ENCODE measurements at regions not wholly inside any gene's neighbourhood (a gene's known extent, or its start where the extent isn't known, plus 50 kb on each side); places are given as distances from the start of the nearest gene placed in this dataset.

DNA sequence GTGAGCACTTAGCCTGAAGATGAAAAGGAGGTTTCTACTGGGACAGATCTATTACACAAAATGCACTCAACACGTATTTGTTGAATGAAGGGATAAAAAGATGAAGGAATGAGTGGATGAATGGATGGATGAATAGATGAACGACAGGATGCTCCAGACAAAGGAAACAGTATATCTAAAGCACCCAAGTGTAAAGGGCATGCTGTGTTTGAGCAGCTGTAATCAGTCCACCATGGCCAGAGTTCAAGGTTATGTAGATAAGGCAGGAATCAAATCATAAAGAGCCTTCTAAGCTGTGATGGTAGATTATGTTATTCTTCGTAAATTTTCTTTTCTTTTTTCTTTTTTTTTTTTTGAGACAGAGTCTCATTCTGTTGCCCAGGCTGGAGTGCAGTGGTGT is 194.4 kb upstream of the FOXN2 start:
- no peak overlapping the region for H3K27ac Mint-ChIP-seq
- no peaks in the 10 kb centered on the region for H3K9me3 Mint-ChIP-seq
- no peaks in the 10 kb centered on the region for H3K4me1 Mint-ChIP-seq
- no peaks in the 10 kb centered on the region for H3K36me3 Mint-ChIP-seq
- no peak for DNase-seq (ENCODE audit: low spot score in 2 of 2, unreplicated experiment in 2 of 2)
- H3K4me3 Mint-ChIP-seq: no peak overlapping the region
- no peaks in the 10 kb centered on the region for H3K27me3 Mint-ChIP-seq (ENCODE audit: low read depth)
- TF ChIP-seq, protein P1, sequence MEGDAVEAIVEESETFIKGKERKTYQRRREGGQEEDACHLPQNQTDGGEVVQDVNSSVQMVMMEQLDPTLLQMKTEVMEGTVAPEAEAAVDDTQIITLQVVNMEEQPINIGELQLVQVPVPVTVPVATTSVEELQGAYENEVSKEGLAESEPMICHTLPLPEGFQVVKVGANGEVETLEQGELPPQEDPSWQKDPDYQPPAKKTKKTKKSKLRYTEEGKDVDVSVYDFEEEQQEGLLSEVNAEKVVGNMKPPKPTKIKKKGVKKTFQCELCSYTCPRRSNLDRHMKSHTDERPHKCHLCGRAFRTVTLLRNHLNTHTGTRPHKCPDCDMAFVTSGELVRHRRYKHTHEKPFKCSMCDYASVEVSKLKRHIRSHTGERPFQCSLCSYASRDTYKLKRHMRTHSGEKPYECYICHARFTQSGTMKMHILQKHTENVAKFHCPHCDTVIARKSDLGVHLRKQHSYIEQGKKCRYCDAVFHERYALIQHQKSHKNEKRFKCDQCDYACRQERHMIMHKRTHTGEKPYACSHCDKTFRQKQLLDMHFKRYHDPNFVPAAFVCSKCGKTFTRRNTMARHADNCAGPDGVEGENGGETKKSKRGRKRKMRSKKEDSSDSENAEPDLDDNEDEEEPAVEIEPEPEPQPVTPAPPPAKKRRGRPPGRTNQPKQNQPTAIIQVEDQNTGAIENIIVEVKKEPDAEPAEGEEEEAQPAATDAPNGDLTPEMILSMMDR (IDR thresholded peaks at IDR 0.05; ENCODE audit: unreplicated experiment): no peak

DNA sequence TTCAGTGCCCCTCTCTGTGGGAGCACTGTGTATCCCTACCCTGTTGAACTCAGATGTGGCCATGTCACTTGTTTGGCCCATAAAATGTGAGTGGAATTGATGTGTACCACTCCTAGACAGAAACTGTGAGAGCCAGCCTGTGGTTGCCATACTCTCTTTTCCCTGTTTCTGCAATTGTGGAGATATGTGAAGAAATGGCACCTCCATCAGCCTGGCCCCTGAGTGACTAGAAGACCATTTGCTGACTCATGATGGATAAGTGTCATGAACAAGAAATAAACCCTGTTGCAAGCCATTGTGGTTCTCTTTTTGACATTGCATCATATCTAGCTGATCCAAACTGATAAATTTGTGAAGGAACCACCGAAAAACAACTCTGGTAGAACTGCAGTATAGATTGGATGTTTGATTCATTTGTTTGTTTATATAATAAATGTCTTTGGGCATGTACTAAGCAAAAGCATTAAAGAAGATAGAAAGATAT is 193.7 kb upstream of the FOXN2 start:
- no peaks in the 10 kb centered on the region for H3K9me3 Mint-ChIP-seq
- TF ChIP-seq, protein P1 (IDR thresholded peaks at IDR 0.05; ENCODE audit: unreplicated experiment): no peak
- no peak overlapping the region for H3K27ac Mint-ChIP-seq
- DNase-seq (ENCODE audit: low spot score in 2 of 2, unreplicated experiment in 2 of 2): no peak
- H3K36me3 Mint-ChIP-seq: no peaks in the 10 kb centered on the region
- H3K27me3 Mint-ChIP-seq (ENCODE audit: low read depth): no peaks in the 10 kb centered on the region
- no peaks in the 10 kb centered on the region for H3K4me1 Mint-ChIP-seq
- no peak overlapping the region for H3K4me3 Mint-ChIP-seq

DNA sequence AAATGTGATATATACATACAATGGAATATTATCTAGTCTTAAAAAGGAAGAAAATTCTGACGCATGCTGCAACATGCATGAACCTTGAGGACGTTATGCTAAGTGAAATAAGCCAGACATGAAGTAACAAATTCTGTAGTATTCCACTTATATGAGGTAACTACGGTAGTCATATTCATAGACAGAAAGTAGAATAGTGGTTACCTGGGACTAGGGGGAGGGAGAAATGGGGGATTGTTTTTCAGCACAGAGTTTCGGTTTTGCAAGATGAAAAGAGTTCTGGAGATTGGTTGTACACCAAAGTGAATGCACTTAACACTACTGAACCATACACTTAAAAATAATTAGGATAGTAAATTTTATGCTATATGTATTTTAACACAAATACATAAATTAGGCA is 192.3 kb upstream of the FOXN2 start:
- DNase-seq (ENCODE audit: low spot score in 2 of 2, unreplicated experiment in 2 of 2): no peak
- H3K36me3 Mint-ChIP-seq: no peaks in the 10 kb centered on the region
- H3K4me3 Mint-ChIP-seq: no peak overlapping the region
- H3K9me3 Mint-ChIP-seq: no peaks in the 10 kb centered on the region
- H3K27ac Mint-ChIP-seq: no peak overlapping the region
- H3K27me3 Mint-ChIP-seq (ENCODE audit: low read depth): no peaks in the 10 kb centered on the region
- TF ChIP-seq, protein P1 (IDR thresholded peaks at IDR 0.05; ENCODE audit: unreplicated experiment): no peak
- no peaks in the 10 kb centered on the region for H3K4me1 Mint-ChIP-seq

DNA sequence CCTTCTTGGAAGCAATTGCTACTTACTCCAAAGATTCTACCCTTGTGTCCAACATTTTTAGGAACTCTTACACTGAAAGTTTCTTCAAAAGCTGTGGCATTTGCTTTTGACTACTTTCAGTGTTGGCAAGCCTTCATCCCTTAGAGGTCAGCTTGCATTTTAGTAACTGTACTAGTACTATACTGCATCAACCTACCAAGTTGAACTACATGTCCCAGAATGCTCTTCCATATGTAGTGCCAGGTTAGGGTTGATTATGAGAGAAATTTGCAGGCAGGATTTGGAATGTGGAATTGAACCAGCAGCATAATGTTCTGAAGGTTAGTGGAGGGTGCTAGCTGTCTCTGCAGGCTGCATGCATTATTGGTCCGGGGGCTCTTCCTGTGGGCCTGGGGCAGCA is 189.9 kb upstream of the FOXN2 start:
- no peaks in the 10 kb centered on the region for H3K27me3 Mint-ChIP-seq (ENCODE audit: low read depth)

DNA sequence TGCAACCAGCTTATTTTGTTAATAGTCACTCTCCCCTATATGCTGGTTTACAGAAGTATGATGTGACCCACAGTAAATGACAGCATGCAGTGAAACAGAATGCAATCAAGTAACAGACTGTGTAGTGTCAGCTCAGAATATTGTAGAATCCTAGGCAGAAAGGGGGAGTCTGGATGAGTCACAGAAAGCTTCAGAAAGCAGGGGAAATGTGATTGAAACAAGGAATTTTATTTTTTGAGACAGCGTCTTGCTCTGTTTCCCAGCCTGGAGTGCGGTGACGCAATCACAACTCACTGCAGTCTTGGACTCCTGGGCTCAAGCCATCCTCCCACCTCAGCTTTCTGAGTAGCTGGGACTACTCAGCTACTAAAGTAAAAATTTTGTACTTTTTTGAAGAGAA is 188.3 kb upstream of the FOXN2 start:
- H3K4me3 Mint-ChIP-seq: no peak overlapping the region
- H3K27ac Mint-ChIP-seq: no peak overlapping the region
- no peaks in the 10 kb centered on the region for H3K9me3 Mint-ChIP-seq
- H3K4me1 Mint-ChIP-seq: peaks cover 3% of the 10 kb centered on the region
- no peak for DNase-seq (ENCODE audit: low spot score in 2 of 2, unreplicated experiment in 2 of 2)
- TF ChIP-seq, protein P1 (IDR thresholded peaks at IDR 0.05; ENCODE audit: unreplicated experiment): no peak
- no peaks in the 10 kb centered on the region for H3K36me3 Mint-ChIP-seq
- no peaks in the 10 kb centered on the region for H3K27me3 Mint-ChIP-seq (ENCODE audit: low read depth)

More for the DNA sequence above, 189.9 kb upstream of the FOXN2 start:
- DNase-seq (ENCODE audit: low spot score in 2 of 2, unreplicated experiment in 2 of 2): no peak
- Mint-ChIP-seq H3K4me3 (no peak overlapping the region), H3K36me3 (no peaks in the 10 kb centered on the region), H3K9me3 (no peaks in the 10 kb centered on the region), H3K4me1 (no peaks in the 10 kb centered on the region), H3K27ac (no peak overlapping the region)
- TF ChIP-seq, protein P1 (IDR thresholded peaks at IDR 0.05; ENCODE audit: unreplicated experiment): no peak

DNA sequence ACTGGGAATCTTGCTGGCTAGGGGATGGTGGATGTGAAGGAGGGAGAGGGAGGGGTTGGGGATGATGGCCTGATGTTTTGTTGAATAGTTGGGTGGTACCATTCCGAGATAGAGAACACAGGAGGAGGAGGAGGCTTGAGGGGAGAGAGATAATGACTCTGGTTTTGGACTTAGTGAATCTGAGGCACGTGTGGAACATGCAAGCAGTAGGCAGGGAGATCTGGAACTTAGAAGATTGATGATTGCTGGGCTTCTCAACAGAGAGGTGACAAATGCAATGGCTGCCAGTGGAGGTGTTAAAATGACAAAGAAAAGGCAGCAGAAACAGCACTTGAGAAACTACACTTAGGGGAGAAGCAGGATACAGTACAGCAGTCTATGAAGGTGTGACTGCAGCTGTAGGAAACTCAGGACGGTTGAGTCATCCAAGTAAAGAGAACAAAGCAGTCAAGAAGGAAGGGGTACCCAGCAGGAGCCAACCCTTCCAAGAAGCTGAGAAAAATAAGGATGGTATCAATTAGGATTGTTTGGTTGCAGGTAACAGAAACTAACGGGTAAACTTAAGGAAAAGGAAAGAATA is 186.8 kb upstream of the FOXN2 start:
- H3K4me1 Mint-ChIP-seq: peaks cover 16% of the 10 kb centered on the region
- H3K9me3 Mint-ChIP-seq: no peaks in the 10 kb centered on the region
- no peak for DNase-seq (ENCODE audit: low spot score in 2 of 2, unreplicated experiment in 2 of 2)
- H3K27ac Mint-ChIP-seq: no peak overlapping the region
- no peaks in the 10 kb centered on the region for H3K36me3 Mint-ChIP-seq
- TF ChIP-seq, protein P1 (IDR thresholded peaks at IDR 0.05; ENCODE audit: unreplicated experiment): no peak
- H3K27me3 Mint-ChIP-seq (ENCODE audit: low read depth): no peaks in the 10 kb centered on the region
- no peak overlapping the region for H3K4me3 Mint-ChIP-seq
